Bronchial epithelial cell (primary cell): ENCODE measurements at regions not wholly inside any gene's neighbourhood (a gene's known extent, or its start where the extent isn't known, plus 50 kb on each side); places are given as distances from the start of the nearest gene placed in this dataset.

Experiments used
- DNase-seq: peaks from one replicate; pipeline ENCODE4 v3.0.0-alpha.2; 2010; ENCODE audit warnings: low read depth
- FAIRE-seq: peaks from 2 replicates; lab custom pipeline; 2011; peaks lifted over from hg19 to GRCh38; lab: Jason Lieb, UNC
- H3K27me3 ChIP-seq: 2 replicates; pipeline ENCODE4 v1.5.1; 2011; ENCODE audit warnings: low read length; ENCODE audit not compliant: control insufficient read depth, insufficient read depth
- H3K36me3 ChIP-seq: 2 replicates; pipeline ENCODE4 v1.5.1; 2011; ENCODE audit warnings: low read length; ENCODE audit not compliant: control insufficient read depth, insufficient read depth
- H3K4me3 ChIP-seq: 2 replicates; pipeline ENCODE4 v1.5.1; 2011; ENCODE audit warnings: mild to moderate bottlenecking, low read depth, low read length, control low read depth
- CTCF ChIP-seq: IDR thresholded peaks from 2 replicates; pipeline ENCODE4 v1.5.1; 2011; ENCODE audit warnings: mild to moderate bottlenecking, moderate library complexity, low read length, control low read depth, inconsistent platforms; ENCODE audit not compliant: insufficient read depth, severe bottlenecking

- no peak for DNase-seq
- TF ChIP-seq CTCF: no peak
- FAIRE-seq: no peak
- Histone ChIP-seq H3K27me3 (no peaks in the 10 kb centered on the region), H3K4me3 (no peak overlapping the region), H3K36me3 (no peaks in the 10 kb centered on the region)
Observed at GRCh38 chr20:57103146-57103800, 163.2 kb downstream of the BMP7 start.

- no peak for FAIRE-seq
- no peak for DNase-seq
- Histone ChIP-seq H3K4me3 (no peak overlapping the region), H3K36me3 (no peaks in the 10 kb centered on the region), H3K27me3 (no peaks in the 10 kb centered on the region)
- no peak for TF ChIP-seq CTCF
Observed at GRCh38 chr20:57104113-57104512, 162.3 kb downstream of the BMP7 start.

GRCh38 chr20:57104651-57105204 lies 161.7 kb downstream of the BMP7 start:
- DNase-seq (no peak), FAIRE-seq (no peak)
- Histone ChIP-seq H3K36me3 (no peaks in the 10 kb centered on the region), H3K27me3 (no peaks in the 10 kb centered on the region), H3K4me3 (no peak overlapping the region)
- no peak for TF ChIP-seq CTCF

GRCh38 chr20:57106030-57106682 lies 160.3 kb downstream of the BMP7 start:
- no peak for DNase-seq
- TF ChIP-seq CTCF: no peak
- H3K36me3 ChIP-seq: no peaks in the 10 kb centered on the region
- no peaks in the 10 kb centered on the region for H3K27me3 ChIP-seq
- H3K4me3 ChIP-seq: no peak overlapping the region
- FAIRE-seq: no peak

- DNase-seq: no peak
- H3K27me3 ChIP-seq: no peaks in the 10 kb centered on the region
- H3K36me3 ChIP-seq: no peaks in the 10 kb centered on the region
- TF ChIP-seq CTCF: no peak
- FAIRE-seq: no peak
- H3K4me3 ChIP-seq: no peak overlapping the region
Observed at GRCh38 chr20:57106692-57107091, 159.7 kb downstream of the BMP7 start.
